GM12873 (cell line): ENCODE measurements at regions not wholly inside any gene's neighbourhood (a gene's known extent, or its start where the extent isn't known, plus 50 kb on each side); places are given as distances from the start of the nearest gene placed in this dataset.

ENCODE experiments used
- CTCF ChIP-seq: IDR thresholded peaks from 2 replicates; pipeline ENCODE4 v1.5.1; 2012; ENCODE audit warnings: low read depth, mild to moderate bottlenecking, moderate library complexity, low read length, control low read depth; ENCODE audit not compliant: insufficient read depth; ENCODE audit errors: missing control alignments

GRCh38 chr11:19493446-19494213 lies 219.0 kb upstream of the NAV2 start:
- no peak for TF ChIP-seq CTCF

- TF ChIP-seq CTCF, result no peak
These were observed 230.1 kb upstream of the NAV2 start for GRCh38 chr11:19482319-19483100.

DNA sequence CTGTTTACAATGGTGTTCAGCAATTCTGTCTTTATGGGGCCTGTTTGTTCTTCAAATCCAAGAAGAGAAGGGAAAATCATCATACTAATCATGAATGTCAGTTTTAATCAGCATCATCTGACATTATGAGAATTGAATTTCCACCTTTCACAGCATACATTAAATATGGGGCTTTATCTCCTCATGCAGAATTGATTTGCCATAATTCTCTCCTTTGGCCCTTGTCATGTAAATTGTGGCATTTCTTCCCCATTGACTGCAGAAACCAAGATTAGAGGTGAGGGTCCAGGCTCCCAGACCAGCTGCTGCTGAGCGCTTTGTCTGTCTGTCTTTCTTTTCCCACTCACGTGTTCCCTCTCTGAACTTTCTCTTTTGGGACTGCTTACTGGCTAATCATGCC lies 232.1 kb upstream of the NAV2 start:
- TF ChIP-seq CTCF, result no peak

GRCh38 chr11:19478891-19479290 lies 233.7 kb upstream of the NAV2 start:
- no peak for TF ChIP-seq CTCF

DNA sequence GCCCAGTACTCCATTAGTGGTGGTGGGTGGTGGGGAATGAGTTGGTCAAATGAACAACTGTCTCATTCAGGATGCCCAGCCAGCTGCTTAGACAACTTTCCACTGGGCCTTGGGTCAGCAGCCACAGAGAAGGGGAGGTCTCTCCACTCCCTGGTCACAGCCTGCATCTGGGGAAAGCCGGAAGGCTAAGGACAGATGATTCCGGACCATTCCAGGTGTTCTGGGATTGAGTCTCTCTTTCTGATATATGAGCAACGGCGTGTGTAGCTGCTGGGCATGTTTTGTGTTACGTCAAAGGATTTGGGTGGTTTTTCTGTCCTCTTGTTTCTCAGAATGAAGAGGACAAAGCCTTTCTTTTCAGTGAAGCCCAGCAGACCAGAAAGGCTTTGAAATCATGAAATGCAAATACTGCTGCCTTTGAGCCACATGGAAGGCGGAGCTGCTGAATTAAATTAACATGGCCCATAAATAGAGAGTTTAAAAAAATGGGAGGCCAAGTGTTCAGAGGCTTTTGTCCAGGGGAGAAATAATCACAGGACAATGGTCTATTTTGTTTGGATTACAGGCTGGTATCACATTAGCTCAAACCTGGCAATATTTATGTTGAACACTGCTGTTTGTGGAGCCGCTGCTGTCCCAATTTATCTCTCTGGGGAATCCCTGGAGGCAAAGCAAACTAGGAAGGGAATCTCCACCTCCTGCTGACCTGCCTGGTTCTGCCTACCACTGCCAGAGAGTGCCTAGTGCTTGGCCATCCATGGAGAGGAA lies 234.4 kb upstream of the E2F8 start:
- TF ChIP-seq CTCF, result no peak

- TF ChIP-seq CTCF, result no peak
These were observed 233.5 kb upstream of the E2F8 start for GRCh38 chr11:19474211-19474610.

- no peak for TF ChIP-seq CTCF
These were observed 231.9 kb upstream of the E2F8 start for GRCh38 chr11:19472679-19473078.
